GM23338 (cell line): ENCODE measurements at regions not wholly inside any gene's neighbourhood (a gene's known extent, or its start where the extent isn't known, plus 50 kb on each side); places are given as distances from the start of the nearest gene placed in this dataset.

Experiments
- ATAC-seq: fragments of 200-7000 bp; cut with Tn5 transposase; 3 replicates; pipeline ENCODE4 v1.9.1; 2020
- DNase-seq: peaks from one replicate; pipeline ENCODE4 v3.0.0-alpha.2; 2015; ENCODE audit warnings: low spot score
- H2AFZ ChIP-seq: fragments of 200-600 bp; sonication (generic); 2 replicates; pipeline ENCODE4 v1.8.0; 2016; ENCODE audit warnings: antibody characterized with exemption, mild to moderate bottlenecking, moderate library complexity
- H3F3A ChIP-seq: fragments of 200-600 bp; sonication (generic); replicated peaks from 2 replicates; pipeline ENCODE4 v1.8.0; 2017; ENCODE audit warnings: antibody characterized with exemption, mixed run types, low read depth
- H3K27ac ChIP-seq: fragments of 200-600 bp; sonication (generic); 2 replicates; pipeline ENCODE4 v1.6.1; 2016; ENCODE audit warnings: low read depth
- H3K27me3 ChIP-seq: fragments of 200-600 bp; sonication (generic); 2 replicates; pipeline ENCODE4 v1.8.0; 2016; ENCODE audit warnings: mild to moderate bottlenecking, mixed run types, moderate library complexity; ENCODE audit not compliant: insufficient read depth
- H3K36me3 ChIP-seq: fragments of 200-600 bp; sonication (generic); 2 replicates; pipeline ENCODE4 v1.8.0; 2016; ENCODE audit warnings: mild to moderate bottlenecking; ENCODE audit not compliant: insufficient read depth
- H3K4me1 ChIP-seq: fragments of 200-600 bp; sonication (generic); 2 replicates; pipeline ENCODE4 v1.8.0; 2016; ENCODE audit warnings: mild to moderate bottlenecking, moderate library complexity; ENCODE audit not compliant: insufficient read depth
- H3K4me2 ChIP-seq: fragments of 200-600 bp; sonication (generic); 2 replicates; pipeline ENCODE4 v1.7.1; 2017; ENCODE audit warnings: mixed run types
- H3K4me3 ChIP-seq: fragments of 200-600 bp; sonication (generic); 2 replicates; pipeline ENCODE4 v1.6.1; 2016; ENCODE audit warnings: mixed run types
- H3K79me2 ChIP-seq: fragments of 200-600 bp; sonication (generic); replicated peaks from 2 replicates; pipeline ENCODE4 v1.8.0; 2017; ENCODE audit warnings: mild to moderate bottlenecking; ENCODE audit not compliant: insufficient read depth
- H3K9me2 ChIP-seq: fragments of 200-600 bp; sonication (generic); 2 replicates; pipeline ENCODE4 v1.8.0; 2017; ENCODE audit not compliant: insufficient read depth
- H4K20me1 ChIP-seq: fragments of 200-600 bp; sonication (generic); replicated peaks from 2 replicates; pipeline ENCODE4 v1.8.0; 2017; ENCODE audit warnings: mild to moderate bottlenecking; ENCODE audit not compliant: insufficient read depth
- H3K27ac Mint-ChIP-seq: 2 replicates; pipeline ENCODE4 v1.8.0; 2020; ENCODE audit warnings: inconsistent platforms, mild to moderate bottlenecking, moderate library complexity, mixed read lengths
- H3K27me3 Mint-ChIP-seq: 3 replicates; pipeline ENCODE4 v1.8.0; 2022; ENCODE audit warnings: low read depth, mild to moderate bottlenecking, moderate library complexity, mixed read lengths, inconsistent platforms; ENCODE audit not compliant: insufficient read depth, poor library complexity
- H3K36me3 Mint-ChIP-seq: 3 replicates; pipeline ENCODE4 v1.8.0; 2021; ENCODE audit warnings: low read depth, mild to moderate bottlenecking, inconsistent platforms, moderate library complexity, mixed read lengths
- H3K4me1 Mint-ChIP-seq: 3 replicates; pipeline ENCODE4 v1.8.0; 2020; ENCODE audit warnings: mild to moderate bottlenecking, inconsistent platforms, mixed read lengths
- H3K4me3 Mint-ChIP-seq: 3 replicates; pipeline ENCODE4 v1.8.0; 2021; ENCODE audit warnings: moderate library complexity, mild to moderate bottlenecking, inconsistent platforms, mixed read lengths
- H3K9me3 Mint-ChIP-seq: 3 replicates; pipeline ENCODE4 v1.8.0; 2020; ENCODE audit warnings: moderate library complexity, mild to moderate bottlenecking, inconsistent platforms, mixed read lengths
- CREB1 ChIP-seq: fragments of 250-450 bp; sonication (Bioruptor Pico); IDR thresholded peaks from 2 replicates; pipeline ENCODE4 v1.5.0; 2020; ENCODE audit warnings: low read depth, mild to moderate bottlenecking, moderate library complexity
- CTCF ChIP-seq, 2 experiments: fragments of 200-600 bp in 1 of 2; sonication (generic) in 1 of 2; conservative IDR thresholded peaks; 2 replicates each; pipeline versions ENCODE4 v1.5.1 to v1.6.1; 2016 to 2017; ENCODE audit warnings: antibody characterized with exemption in 2 of 2, low read depth in 2 of 2, mild to moderate bottlenecking in 2 of 2, moderate library complexity in 1 of 2
- ETS1 ChIP-seq: IDR thresholded peaks from 2 replicates; pipeline ENCODE4 v1.6.1; 2016; ENCODE audit warnings: antibody characterized with exemption
- EZH2 ChIP-seq: fragments of 200-600 bp; sonication (generic); IDR thresholded peaks from one replicate; pipeline ENCODE4 v1.8.0; 2017; ENCODE audit warnings: antibody characterized with exemption, mild to moderate bottlenecking, low read depth; ENCODE audit not compliant: unreplicated experiment
- EZH2phosphoT487 ChIP-seq: fragments of 200-600 bp; sonication (generic); IDR thresholded peaks from one replicate; pipeline ENCODE4 v1.8.1; 2018; ENCODE audit warnings: antibody characterized with exemption; ENCODE audit not compliant: unreplicated experiment
- JUNB ChIP-seq: IDR thresholded peaks from one replicate; pipeline ENCODE4 v1.6.1; 2016; ENCODE audit warnings: antibody characterized with exemption; ENCODE audit not compliant: unreplicated experiment
- NANOG ChIP-seq: IDR thresholded peaks from 2 replicates; pipeline ENCODE4 v1.6.1; 2016; ENCODE audit warnings: antibody characterized with exemption, borderline replicate concordance
- STAT1 ChIP-seq: IDR thresholded peaks from one replicate; pipeline ENCODE4 v1.6.1; 2016; ENCODE audit warnings: antibody characterized with exemption; ENCODE audit not compliant: unreplicated experiment
- ZNF114 ChIP-seq: fragments of 250-450 bp; sonication (Bioruptor Pico); IDR thresholded peaks from 2 replicates; pipeline ENCODE4 v1.5.0; 2020; ENCODE audit warnings: mild to moderate bottlenecking, moderate library complexity
- ZNF331 ChIP-seq: fragments of 250-450 bp; sonication (Bioruptor Pico); IDR thresholded peaks from 2 replicates; pipeline ENCODE4 v1.5.0; 2020; ENCODE audit warnings: low read depth, mild to moderate bottlenecking, moderate library complexity
- ZNF462 ChIP-seq: fragments of 250-450 bp; sonication (Bioruptor Pico); IDR thresholded peaks from 2 replicates; pipeline ENCODE4 v1.5.0; 2020; ENCODE audit warnings: mild to moderate bottlenecking, moderate library complexity

- Histone ChIP-seq H3K4me1 (no peaks in the 10 kb centered on the region), H4K20me1 (no peaks in the 10 kb centered on the region), H3K79me2 (no peaks in the 10 kb centered on the region), H3K36me3 (no peaks in the 10 kb centered on the region), H3F3A (no peaks in the 10 kb centered on the region), H3K27ac (no peak overlapping the region), H2AFZ (0 out of 2 replicates have a peak overlapping the region, but pooled peaks have one; percentile 18), H3K4me2 (no peak overlapping the region), H3K27me3 (no peaks in the 10 kb centered on the region), H3K9me2 (0 out of 2 replicates have a peak, but pooled peaks cover 5% of the 10 kb centered on the region), H3K4me3 (no peak overlapping the region)
- no peak overlapping the region for H3K4me3 Mint-ChIP-seq
- no peak overlapping the region for H3K27ac Mint-ChIP-seq
- peaks cover 2% of the 10 kb centered on the region; the same call in 1 of the 3 replicates for H3K9me3 Mint-ChIP-seq
- no peaks in the 10 kb centered on the region for H3K4me1 Mint-ChIP-seq
- H3K36me3 Mint-ChIP-seq, result no peaks in the 10 kb centered on the region
- H3K27me3 Mint-ChIP-seq, result no peaks in the 10 kb centered on the region
- TF ChIP-seq NANOG, result no peak
- TF ChIP-seq CTCF (conservative IDR thresholded peaks at IDR 0.05; ENCODE audit: low read depth in 2 of 2), result no peak
- TF ChIP-seq JUNB, result no peak
- no peak for TF ChIP-seq ZNF114 (CRISPR knock-in tag)
- TF ChIP-seq CREB1 (CRISPR knock-in tag), result no peak
- no peak for TF ChIP-seq STAT1
- TF ChIP-seq EZH2, result no peak
- ATAC-seq (no peak), DNase-seq (no peak)
Observed at GRCh38 chr1:222385955-222386354, 161.9 kb downstream of the HHIPL2 start.

- Mint-ChIP-seq H3K4me3 (no peak overlapping the region), H3K27me3 (no peaks in the 10 kb centered on the region), H3K9me3 (peaks cover 2% of the 10 kb centered on the region; the same call in 1 of the 3 replicates), H3K4me1 (no peaks in the 10 kb centered on the region), H3K27ac (no peak overlapping the region), H3K36me3 (no peaks in the 10 kb centered on the region)
- no peaks in the 10 kb centered on the region for H3F3A ChIP-seq
- H3K4me1 ChIP-seq, result no peaks in the 10 kb centered on the region
- ATAC-seq, result no peak
- no peaks in the 10 kb centered on the region for H4K20me1 ChIP-seq
- no peak overlapping the region for H3K4me3 ChIP-seq
- H3K27me3 ChIP-seq, result no peaks in the 10 kb centered on the region
- H3K79me2 ChIP-seq, result no peaks in the 10 kb centered on the region
- no peak for DNase-seq
- H3K27ac ChIP-seq, result no peak overlapping the region
- no peak overlapping the region for H2AFZ ChIP-seq
- no peaks in the 10 kb centered on the region for H3K36me3 ChIP-seq
- H3K9me2 ChIP-seq, result 0 out of 2 replicates have a peak, but pooled peaks cover 5% of the 10 kb centered on the region
- no peak overlapping the region for H3K4me2 ChIP-seq
- TF ChIP-seq ETS1 (no peak), ZNF331 (CRISPR knock-in tag) (no peak), ZNF462 (no peak), ZNF114 (CRISPR knock-in tag) (no peak), JUNB (no peak), CTCF (conservative IDR thresholded peaks at IDR 0.05; ENCODE audit: low read depth in 2 of 2) (no peak), EZH2phosphoT487 (no peak), NANOG (no peak), CREB1 (CRISPR knock-in tag) (no peak)
Observed at GRCh38 chr1:222385262-222385661, 162.6 kb downstream of the HHIPL2 start.
